NCI-H82 treated with DMSO at 0.1 percent for 48 hours (cell line): ENCODE measurements at regions not wholly inside any gene's neighbourhood (a gene's known extent, or its start where the extent isn't known, plus 50 kb on each side); places are given as distances from the start of the nearest gene placed in this dataset.
"Not testable (repeated sequence)": the region's sequence is repeated elsewhere in the genome, so short reads cannot be mapped to it uniquely, and the experiment has no call there.

Experiments
- DNase-seq: peaks from one replicate; lab custom pipeline; 2025; ENCODE audit not compliant: unreplicated experiment; lab: John Stamatoyannopoulos, UW

DNA sequence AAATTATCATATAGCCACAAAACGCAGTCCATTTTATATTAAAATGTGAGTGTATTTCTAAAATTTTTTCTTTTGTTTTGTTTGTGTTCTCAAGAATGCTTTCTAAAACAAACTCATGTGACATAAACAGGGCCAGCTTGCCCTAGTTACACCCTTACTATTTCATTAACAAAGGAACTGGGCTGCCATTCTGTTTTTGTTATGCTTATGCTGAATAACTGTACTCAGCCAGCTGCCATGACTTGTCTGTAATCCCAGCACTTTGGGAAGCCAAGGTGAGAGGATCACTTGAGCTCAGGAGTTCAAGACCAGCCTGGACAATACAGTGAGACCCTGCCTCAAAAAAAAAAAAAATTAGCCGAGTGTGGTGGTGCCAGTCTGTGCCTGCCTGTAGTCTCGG is 66.0 kb upstream of the TMED7 start:
- DNase-seq, result not testable (repeated sequence)

DNA sequence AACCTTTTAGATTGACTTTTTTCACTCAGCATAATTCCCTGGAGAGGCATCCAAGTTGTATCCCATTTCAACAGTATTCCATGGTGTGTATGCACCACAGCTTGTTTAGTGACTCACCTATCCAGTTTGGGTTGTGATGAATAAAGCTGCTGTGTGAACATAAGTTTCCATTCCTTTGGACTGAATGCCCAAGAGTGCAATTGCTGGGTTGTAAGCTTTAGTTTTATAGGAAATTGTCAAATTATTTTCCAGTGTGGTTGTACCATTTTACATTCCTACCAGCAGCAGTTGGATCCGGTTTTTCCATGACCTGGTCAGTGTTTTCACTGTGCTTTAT is 60.9 kb upstream of the TMED7 start:
- no peak for DNase-seq

DNA sequence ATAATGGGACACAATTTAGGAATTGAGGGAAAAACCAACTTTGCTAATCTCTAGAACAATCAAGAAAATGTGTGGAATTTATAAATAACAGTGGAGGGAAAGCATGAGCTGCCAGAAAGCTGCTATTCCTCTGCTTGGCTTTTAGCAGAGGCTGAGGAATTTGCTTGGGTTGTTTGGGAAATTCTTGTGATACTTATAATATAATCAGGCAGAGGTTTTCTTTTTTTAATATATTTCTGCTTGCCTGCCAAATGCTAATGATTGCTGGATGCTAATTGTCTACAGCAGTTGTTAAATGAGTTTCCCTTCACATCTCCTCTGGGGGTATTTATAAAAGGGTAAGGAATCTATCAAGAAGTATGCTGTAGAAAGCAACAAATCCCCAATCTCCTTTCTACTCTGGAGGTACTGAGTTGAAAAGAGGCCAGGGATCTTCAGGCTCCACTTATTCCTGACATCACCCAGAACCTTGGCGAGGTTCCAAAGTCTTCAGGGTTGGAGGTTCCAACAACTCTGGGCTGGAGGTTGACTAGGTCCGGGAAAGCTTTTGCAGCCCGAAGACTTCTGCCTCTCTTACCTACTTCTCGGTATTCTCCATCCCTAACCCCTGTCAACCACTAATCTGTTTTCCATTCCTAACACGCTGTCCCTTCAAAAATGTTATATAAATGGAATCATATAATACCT is 60.4 kb upstream of the TMED7 start:
- no peak for DNase-seq

DNA sequence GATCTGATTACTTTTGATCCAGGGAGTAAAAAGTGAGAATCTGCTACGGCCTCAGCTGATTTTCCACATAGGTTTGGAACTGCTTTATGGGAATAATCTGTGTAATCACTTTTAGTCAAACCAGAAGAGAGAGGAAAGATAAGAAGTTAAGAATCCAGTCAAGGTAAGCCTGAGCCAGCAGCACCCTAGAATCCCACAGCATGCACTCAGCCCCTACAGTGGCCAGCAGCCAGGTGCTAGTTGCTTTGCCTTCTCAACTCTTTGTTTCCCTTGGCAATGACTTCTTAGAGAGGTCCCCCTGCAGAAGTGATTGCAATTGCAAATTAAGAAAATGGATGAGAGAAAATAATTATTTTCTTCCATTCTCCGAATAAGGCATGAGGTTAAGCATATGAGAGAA is 59.7 kb upstream of the TMED7 start:
- DNase-seq, result no peak

DNA sequence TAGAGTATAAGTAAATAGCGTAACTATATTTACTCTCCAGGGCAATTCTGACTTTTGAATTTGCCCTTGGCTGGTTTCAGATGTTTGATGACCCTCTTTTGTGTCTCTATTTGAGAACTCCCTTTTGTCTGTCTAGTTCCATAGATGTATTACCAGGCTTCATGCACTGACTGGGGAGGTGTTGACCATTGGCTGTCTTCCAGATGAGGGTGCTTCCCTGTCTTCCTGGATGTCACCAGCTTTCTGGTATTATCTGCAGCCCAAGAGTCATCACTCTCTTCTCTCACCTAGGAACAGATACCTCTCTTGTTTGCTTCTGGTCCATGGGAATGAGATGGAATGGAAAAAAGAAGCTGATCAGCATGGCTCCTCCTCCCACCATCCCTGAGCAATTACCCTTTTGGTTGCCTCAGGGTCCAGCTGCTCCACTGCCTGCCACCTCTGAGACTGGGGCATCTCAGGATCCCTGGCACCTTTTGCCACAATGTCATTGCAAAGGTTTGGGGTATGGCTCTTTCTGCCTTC is 58.7 kb upstream of the TMED7 start:
- DNase-seq, result no peak

DNA sequence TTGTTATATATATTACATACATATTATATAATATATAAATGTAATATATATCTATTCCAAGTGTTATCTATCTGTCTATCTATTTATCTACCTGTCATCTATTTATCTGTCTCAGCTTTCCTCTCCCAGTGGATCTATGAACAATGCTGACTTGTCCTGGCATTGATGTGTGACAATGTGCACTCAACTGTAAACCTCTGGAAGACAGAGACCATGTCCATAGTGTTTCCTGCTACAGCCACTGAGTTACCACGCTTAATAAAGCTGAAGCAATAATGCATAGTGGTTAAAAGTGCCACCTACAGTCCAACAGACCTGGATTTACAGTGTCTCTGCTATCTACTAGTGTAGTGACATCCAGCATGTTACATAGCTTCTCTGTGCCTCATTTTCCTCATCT is 57.2 kb upstream of the TMED7 start:
- no peak for DNase-seq
